GM19239 (cell line): ENCODE measurements at regions not wholly inside any gene's neighbourhood (a gene's known extent, or its start where the extent isn't known, plus 50 kb on each side); places are given as distances from the start of the nearest gene placed in this dataset.
"Not testable (repeated sequence)": the region's sequence is repeated elsewhere in the genome, so short reads cannot be mapped to it uniquely, and the experiment has no call there.

ENCODE experiments used
- DNase-seq: peaks from one replicate; pipeline ENCODE4 v3.0.0; 2011; ENCODE audit warnings: low spot score; ENCODE audit not compliant: insufficient read length
- FAIRE-seq: peaks from 2 replicates; lab custom pipeline; 2011; peaks lifted over from hg19 to GRCh38; lab: Jason Lieb, UNC

DNA sequence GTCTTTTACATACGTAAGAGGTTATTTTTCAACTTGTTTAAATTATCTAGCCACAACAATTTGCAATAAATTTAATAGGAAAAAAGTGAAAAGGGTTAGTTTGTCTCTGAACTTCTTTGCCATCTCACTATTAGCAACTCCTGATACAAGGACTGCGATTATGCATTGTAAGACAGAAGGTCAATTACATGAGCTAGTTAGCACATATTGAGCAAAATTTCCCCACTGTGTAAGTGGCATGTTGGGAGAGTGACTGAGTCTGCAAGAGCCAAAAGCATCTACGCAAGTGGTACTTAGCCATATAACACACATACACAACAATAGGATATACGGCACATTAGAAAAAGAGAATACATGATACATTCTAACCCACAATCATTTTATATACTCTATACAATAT is 927.2 kb downstream of the STPG2 start:
- FAIRE-seq: no peak
- no peak for DNase-seq

DNA sequence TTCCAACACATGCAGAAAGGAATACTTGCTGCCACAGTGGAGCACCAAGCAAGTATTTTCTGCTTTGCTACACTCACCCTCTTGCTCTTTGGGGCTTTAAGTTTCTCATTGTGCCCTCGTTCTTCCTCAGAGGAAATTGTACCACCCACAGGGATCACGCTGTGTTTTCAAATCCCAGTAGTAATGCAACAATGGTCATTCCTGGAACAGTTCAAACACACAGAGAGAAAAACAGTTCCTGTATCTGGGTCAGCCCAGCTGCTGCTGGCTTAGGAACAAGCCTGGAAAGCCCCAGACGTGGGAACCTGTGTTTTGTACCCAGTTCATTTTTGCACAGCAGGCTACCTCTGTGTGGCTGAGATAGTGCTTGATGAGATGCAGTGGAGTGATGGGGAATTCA is 907.8 kb downstream of the STPG2 start:
- FAIRE-seq (no peak), DNase-seq (no peak)

- FAIRE-seq (no peak), DNase-seq (no peak)
These were observed 904.2 kb downstream of the STPG2 start for GRCh38 chr4:97238956-97239666.

DNA sequence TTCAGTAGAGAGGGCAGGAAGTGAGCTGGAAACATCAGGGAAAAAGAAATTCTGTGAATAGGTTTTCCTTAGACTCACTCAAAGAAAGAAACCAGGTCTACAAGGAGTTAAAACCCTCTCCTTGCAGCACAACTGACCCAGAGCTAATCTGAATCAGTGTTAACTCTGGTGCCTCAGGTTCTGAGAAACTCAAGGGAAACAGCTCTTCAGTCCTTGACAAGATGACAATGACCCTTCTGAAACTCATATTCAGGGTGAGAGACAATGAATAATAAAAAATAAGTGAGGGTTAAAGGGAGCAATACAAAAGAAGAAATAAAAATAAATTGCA is 903.6 kb downstream of the STPG2 start:
- DNase-seq (no peak), FAIRE-seq (no peak)

DNA sequence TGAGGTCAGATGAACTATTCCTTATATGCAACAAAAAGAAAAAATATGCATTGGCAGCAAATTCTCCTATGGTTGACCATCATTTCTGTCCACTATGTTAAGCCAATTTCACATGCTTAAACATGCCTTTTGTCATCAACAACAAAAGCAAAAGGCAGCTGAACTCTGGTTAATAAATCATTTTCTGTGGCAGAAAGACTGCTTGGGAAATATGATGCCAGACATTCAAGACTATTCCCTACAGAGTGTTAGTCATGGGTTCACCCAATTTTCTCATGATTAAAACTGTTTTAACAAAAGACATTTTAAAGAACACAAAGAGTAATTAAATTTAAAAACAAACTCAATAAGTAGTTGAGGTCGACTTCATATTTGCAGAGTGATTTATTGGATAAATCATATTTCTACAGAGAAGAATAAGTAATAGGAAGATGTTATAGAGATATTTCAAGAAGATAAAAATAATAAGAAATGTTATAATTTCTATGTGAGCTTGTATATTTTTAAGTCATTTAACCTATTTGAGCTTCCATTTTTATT is 890.6 kb downstream of the STPG2 start:
- FAIRE-seq: no peak
- no peak for DNase-seq

- DNase-seq (no peak), FAIRE-seq (no peak)
These were observed 880.5 kb downstream of the STPG2 start for GRCh38 chr4:97262769-97263168.

DNA sequence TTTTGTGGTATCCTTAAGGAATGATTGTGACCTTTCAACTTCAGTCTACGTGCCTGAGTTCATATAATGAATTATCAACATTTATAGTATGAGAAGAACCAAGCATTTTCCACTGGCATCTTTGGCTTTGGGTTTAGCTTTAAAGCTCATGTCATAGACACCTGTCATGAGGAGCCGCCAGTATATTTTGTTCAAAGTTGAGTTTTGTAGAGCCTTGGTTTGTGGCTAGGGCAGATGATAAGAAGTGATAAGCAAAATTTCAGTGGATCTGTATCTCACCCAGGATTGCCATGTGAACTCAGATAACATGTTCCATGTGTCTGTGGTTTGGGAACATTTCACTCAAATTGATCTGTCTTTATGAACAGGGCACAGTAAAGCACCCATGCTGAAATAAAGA is 873.2 kb downstream of the STPG2 start:
- DNase-seq (no peak), FAIRE-seq (no peak)

- FAIRE-seq (no peak), DNase-seq (no peak)
These were observed 863.9 kb downstream of the STPG2 start for GRCh38 chr4:97279391-97279790.

GRCh38 chr4:97300561-97300960 is 842.7 kb downstream of the STPG2 start:
- DNase-seq: no peak
- no peak for FAIRE-seq

GRCh38 chr4:97305351-97305750 is 837.9 kb downstream of the STPG2 start:
- DNase-seq (no peak), FAIRE-seq (no peak)

- FAIRE-seq (no peak), DNase-seq (no peak)
These were observed 834.2 kb downstream of the STPG2 start for GRCh38 chr4:97309121-97309520.

DNA sequence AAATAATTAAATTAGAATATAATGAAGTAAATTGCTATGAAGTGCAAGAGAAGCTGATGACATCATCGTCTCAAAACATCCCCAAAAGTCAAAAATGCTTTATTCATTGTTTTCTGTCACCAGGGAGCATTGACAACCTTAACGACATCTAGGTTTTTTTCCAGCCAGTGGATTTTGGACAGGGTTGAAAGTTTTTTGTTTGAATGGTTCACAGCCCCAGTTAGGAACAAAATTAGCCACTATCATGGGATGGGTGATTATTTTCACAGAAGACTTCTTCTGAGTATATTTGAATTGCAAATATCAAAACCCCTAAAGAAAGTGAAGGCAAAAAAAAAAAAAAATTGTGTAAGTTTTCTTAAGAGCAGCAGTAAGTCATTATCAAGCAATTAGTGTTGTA is 826.1 kb downstream of the STPG2 start:
- DNase-seq (no peak), FAIRE-seq (no peak)

- DNase-seq: no peak
- no peak for FAIRE-seq
These were observed 825.6 kb downstream of the STPG2 start for GRCh38 chr4:97317671-97318070.

DNA sequence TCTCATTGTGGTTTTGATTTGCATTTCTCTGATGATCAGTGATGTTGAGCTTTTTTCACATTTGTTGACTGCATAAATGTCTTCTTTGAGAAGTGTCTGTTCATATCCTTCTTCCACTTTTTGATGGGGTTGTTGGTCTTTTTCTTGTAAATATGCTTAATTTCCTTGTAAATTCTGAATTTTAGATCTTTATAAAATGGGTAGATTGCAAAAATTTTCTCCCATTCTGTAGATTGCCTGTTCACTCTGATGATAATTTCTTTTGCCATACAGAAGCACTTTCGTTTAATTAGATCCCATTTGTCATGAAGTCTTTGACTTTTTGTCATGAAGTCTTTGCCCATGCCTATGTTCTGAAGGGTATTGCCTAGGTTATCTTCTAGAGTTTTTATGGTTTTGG is 817.5 kb downstream of the STPG2 start:
- FAIRE-seq, DNase-seq: not testable (repeated sequence)

- DNase-seq (no peak), FAIRE-seq (no peak)
These were observed 812.4 kb downstream of the STPG2 start for GRCh38 chr4:97330917-97331316.

DNA sequence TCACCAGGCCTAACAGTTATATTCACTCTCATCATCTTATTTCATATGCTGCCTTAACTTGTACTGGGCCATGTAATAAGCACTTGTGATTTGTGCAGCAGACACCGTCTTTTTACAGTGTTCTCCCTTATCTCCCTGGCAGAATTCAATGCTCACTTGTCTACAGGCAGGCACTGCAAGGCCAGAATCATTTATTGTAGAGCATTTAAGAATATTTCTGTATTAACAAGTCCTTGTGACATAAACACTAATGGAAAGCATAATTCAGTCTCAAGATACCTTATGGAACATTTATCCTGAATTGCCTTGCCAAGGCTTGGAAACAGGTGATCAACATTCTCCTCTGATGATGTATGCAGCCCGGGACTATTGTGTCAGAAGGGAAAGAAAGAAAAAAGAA is 808.9 kb downstream of the STPG2 start:
- FAIRE-seq (no peak), DNase-seq (no peak)

DNA sequence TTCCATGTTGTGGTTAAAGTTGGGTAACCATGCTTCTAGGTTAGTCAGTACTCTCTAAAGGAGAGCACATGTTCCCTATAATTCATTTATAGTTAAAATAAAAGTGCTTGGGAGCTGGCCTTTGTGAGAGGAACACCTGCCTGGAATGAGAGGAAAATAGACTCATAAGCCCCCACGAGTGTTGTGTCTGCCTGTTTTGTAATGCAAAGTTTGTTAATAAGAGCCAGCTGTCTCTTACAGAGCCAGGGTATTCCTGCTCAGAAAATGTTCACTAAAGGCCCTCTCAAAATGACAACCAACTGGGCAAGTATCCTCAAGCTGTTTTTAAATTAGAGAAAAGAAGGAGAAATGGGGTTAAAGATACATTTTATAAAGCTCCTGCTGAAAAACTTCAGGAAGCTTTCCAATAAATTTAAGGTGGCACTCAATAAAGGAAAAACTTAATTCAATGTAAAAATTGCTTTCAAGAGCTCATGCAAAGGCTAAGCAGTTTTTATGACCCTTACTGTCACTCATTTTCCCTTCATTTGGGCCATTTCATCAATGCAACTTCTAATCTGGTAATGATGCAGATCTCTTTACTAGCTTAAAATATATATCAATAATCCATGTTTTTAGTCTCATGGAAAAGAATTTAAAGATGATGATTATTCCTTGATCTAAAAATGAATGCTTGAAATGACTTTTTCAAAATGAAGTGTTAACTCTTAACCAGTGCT is 793.6 kb downstream of the STPG2 start:
- no peak for FAIRE-seq
- no peak for DNase-seq

DNA sequence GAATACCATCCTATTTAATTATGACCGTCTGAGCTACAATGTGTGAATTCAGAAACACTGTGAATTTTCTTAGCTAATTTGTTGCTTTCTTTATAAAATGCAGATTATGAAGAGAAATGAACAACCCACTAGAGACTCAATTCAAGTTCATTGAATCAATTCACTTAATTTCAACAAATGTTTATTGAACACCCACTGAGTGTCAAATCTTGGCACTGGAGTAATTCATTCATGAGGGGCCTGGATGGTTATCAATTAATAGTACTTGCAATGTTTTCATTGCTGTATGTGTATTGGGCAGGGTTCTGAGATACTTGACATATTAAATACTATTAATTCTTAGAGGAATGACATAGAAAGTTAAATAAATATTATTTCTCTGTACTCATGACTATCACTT is 789.4 kb downstream of the STPG2 start:
- DNase-seq: no peak
- no peak for FAIRE-seq

DNA sequence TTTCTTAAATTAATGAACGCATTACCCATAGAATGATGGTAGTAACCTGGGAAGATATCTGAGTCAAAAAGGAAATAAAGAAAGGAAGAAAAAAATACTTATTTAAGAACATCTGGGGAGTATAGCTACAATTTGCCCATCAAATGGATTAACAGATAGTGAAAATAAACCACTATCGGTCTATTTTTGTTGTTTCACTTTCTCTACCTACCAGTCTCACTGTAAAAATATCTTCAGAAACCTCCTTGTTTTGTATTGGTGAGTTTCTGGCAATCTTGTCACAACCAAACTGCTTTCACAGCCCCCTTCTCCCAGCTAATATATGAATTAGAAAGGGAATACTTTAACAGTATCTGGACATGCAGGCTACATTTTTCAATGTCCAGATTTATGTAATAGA is 783.5 kb downstream of the STPG2 start:
- no peak for FAIRE-seq
- DNase-seq: no peak

DNA sequence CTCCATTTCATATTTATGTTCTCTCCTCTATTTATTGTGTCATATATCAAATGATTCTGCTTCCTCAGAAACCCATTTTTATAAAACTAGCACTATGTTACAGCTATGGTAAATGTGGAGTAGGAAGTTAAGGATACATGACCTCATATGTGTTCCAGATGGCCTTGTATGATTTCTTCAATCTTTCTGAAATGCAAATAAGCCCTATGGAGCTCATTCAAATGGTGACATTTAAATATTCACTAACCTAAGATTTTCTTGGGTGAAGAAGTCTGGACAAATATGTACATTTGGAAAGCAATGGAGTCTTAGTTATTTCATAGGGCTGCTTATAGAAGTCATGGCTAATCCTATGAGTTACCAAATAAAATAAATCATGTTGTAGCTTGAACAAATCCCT is 782.5 kb downstream of the STPG2 start:
- no peak for FAIRE-seq
- DNase-seq: no peak

GRCh38 chr4:97367878-97368277 is 775.4 kb downstream of the STPG2 start:
- FAIRE-seq: no peak
- no peak for DNase-seq

- FAIRE-seq: no peak
- DNase-seq: no peak
These were observed 772.7 kb downstream of the STPG2 start for GRCh38 chr4:97370568-97370967.
